Adrenal gland (tissue), 9 donors: ENCODE measurements at regions not wholly inside any gene's neighbourhood (a gene's known extent, or its start where the extent isn't known, plus 50 kb on each side); places are given as distances from the start of the nearest gene placed in this dataset.
A peak's percentile ranks its signal among the peaks of the same experiment; 100 is the strongest.

Source experiments
- DNase-seq, 7 donors: peaks; one replicate each; pipeline ENCODE4 v3.0.0-alpha.2; 2019 to 2020
- H3K27ac ChIP-seq, 5 donors: fragments of 200-600 bp; sonication (generic) in 4 of 5; 1 replicate in 3 of 5; 2 replicates in 2 of 5; pipeline versions ENCODE4 v1.5.1 to v1.8.0; 2016 to 2020; ENCODE audit warnings: mild to moderate bottlenecking in 1 of 5
- H3K27me3 ChIP-seq: fragments of 200-600 bp; 2 replicates; pipeline ENCODE4 v1.8.0; 2021
- H3K36me3 ChIP-seq, 2 donors: fragments of 200-600 bp; replicated peaks in 1 of 2; 1 replicate in 1 of 2; 2 replicates in 1 of 2; pipeline versions ENCODE4 v1.5.1 to v1.8.0; 2018 to 2022
- H3K4me1 ChIP-seq, 2 donors: fragments of 200-600 bp; replicated peaks in 1 of 2; 1 replicate in 1 of 2; 2 replicates in 1 of 2; pipeline versions ENCODE4 v1.5.1 to v1.8.0; 2018 to 2021
- H3K4me3 ChIP-seq, 4 donors: fragments of 200-600 bp; sonication (generic) in 3 of 4; one replicate each; pipeline ENCODE4 v1.5.1; 2016 to 2018
- H3K9me3 ChIP-seq, 3 donors: fragments of 200-600 bp; sonication (generic) in 1 of 3; replicated peaks in 1 of 3; 1 replicate in 2 of 3; 2 replicates in 1 of 3; pipeline versions ENCODE4 v1.5.1 to v1.8.0; 2016 to 2021
- POLR2A ChIP-seq, 2 donors: fragments of 450-650 bp; IDR thresholded peaks; one replicate each; pipeline ENCODE4 v1.6.1; 2017; ENCODE audit warnings: antibody characterized with exemption in 2 of 2, mild to moderate bottlenecking in 2 of 2, moderate library complexity in 1 of 2
- WGBS, 4 donors: extraction: QIAGEN DNeasy Blood & Tissue Kit in 2 of 4; methylation state at CpG; one replicate each; pipeline versions ENCODE4 v1.1.5 to v1.1.7; 2013 to 2017; 5-methylcytosine and 5-hydroxymethylcytosine counted together
- intact Hi-C, 2 donors: fragments of 100-400 bp; cut with DNase I; formaldehyde crosslinking; loops; one replicate each; pipeline versions ENCODE4 v1.14.1 to v1.15.0; 2022 to 2023
- TF ChIP-seq, protein P1 (sequence below), 6 experiments: fragments of 450-650 bp in 4 of 6; fragments of 200-600 bp in 2 of 6; sonication (generic) in 1 of 6; IDR thresholded peaks; 1 replicate in 5 of 6; 2 replicates in 1 of 6; pipeline versions ENCODE4 v1.5.1 to v1.8.0; 2016 to 2021; ENCODE audit warnings: antibody characterized with exemption in 6 of 6, mild to moderate bottlenecking in 2 of 6, moderate library complexity in 1 of 6
- donor health status: healthy with polysubstance abuse.
- donor health status: Bipolar disorder and iron deficiency.
- donor health status: DM: yes; HTN: yes; CAD: no.
- donor health status: DM: no; HTN: no; CAD: no.
- donor health status: DM: no; HTN: no; CAD: no.

DNA sequence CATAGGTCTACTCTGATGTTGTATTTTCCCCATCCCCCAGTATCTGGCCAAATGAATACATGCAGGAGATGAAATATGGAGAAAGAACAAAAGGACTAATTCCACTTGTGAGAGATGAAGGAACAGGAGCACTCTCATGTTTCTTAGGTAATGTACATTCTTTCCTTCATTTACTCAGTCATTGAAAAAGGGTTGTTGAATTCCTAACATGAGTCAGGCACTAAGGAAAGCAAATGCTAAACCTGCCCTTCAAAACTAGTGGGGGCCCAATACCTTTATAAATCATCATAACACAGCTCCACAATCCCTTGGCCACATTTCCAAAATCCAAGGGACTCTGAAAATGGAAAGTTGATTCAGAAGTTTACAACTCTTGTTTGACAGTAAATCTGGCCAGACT lies 94.3 kb downstream of the DIRAS3 start:
- DNase-seq, result no peak
- intact Hi-C loops, result no loop called here
- TF ChIP-seq, protein P1, sequence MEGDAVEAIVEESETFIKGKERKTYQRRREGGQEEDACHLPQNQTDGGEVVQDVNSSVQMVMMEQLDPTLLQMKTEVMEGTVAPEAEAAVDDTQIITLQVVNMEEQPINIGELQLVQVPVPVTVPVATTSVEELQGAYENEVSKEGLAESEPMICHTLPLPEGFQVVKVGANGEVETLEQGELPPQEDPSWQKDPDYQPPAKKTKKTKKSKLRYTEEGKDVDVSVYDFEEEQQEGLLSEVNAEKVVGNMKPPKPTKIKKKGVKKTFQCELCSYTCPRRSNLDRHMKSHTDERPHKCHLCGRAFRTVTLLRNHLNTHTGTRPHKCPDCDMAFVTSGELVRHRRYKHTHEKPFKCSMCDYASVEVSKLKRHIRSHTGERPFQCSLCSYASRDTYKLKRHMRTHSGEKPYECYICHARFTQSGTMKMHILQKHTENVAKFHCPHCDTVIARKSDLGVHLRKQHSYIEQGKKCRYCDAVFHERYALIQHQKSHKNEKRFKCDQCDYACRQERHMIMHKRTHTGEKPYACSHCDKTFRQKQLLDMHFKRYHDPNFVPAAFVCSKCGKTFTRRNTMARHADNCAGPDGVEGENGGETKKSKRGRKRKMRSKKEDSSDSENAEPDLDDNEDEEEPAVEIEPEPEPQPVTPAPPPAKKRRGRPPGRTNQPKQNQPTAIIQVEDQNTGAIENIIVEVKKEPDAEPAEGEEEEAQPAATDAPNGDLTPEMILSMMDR (IDR thresholded peaks at IDR 0.05), result no peak
- no peak for TF ChIP-seq POLR2A (IDR thresholded peaks at IDR 0.05)
- H3K4me3 ChIP-seq, result no peak overlapping the region
- no peaks in the 10 kb centered on the region for H3K27me3 ChIP-seq
- no peaks in the 10 kb centered on the region for H3K9me3 ChIP-seq
- H3K4me1 ChIP-seq, result peaks cover 0 to 8% of the 10 kb centered on the region in 2 donors
- no peak overlapping the region for H3K27ac ChIP-seq
- H3K36me3 ChIP-seq, result no peaks in the 10 kb centered on the region

DNA sequence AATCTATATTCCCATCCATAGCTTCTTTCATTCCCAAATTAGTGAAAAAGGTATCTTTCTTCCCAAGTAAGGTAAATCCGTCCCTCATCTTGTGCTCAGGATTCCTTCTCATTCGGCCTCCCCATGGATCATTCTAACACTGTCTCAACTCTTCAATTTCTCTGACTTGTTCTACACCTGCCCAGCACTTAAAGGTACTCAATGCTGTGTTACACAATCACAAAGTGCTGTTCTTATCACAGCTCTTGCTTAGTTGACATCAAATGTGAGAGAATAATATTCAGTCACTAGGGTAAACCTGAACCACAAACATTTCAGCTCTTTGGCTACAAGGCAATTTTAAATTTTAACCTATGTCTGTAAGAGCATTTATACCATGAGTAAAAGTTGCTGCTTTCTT lies 94.8 kb downstream of the DIRAS3 start:
- Histone ChIP-seq H3K4me3 (no peak overlapping the region), H3K9me3 (no peaks in the 10 kb centered on the region), H3K27ac (no peak overlapping the region), H3K27me3 (no peaks in the 10 kb centered on the region), H3K4me1 (peaks cover 0 to 8% of the 10 kb centered on the region in 2 donors), H3K36me3 (no peaks in the 10 kb centered on the region)
- intact Hi-C loops, result no loop called here
- TF ChIP-seq POLR2A (IDR thresholded peaks at IDR 0.05), result no peak
- TF ChIP-seq, protein P1 (IDR thresholded peaks at IDR 0.05), result no peak
- no peak for DNase-seq
- WGBS, 4 donors, result 89 to 95% (median 94%) methylated on average over 2 of the region's 2 CpGs

DNA sequence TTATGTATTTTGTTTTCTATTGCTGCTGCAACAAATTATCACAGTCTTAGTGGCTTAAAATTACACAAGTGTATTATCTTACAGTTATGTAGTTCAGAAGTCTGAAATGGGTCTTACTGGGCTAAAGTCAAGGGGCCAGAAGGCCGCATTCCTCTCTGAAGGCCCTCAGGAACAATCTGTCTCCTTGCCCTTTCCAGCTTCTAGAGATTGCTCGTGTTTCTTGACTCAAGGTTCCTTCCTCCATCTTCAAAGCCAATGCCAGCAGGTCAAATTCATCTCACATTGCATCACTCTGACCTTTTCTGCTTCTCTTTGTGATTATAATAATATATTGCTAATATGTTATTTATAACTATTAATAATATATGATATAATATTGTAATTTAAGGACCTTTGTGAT lies 97.1 kb downstream of the DIRAS3 start:
- WGBS, 4 donors, result 16 to 31% (median 19%) methylated on average over 2 of the region's 2 CpGs
- Histone ChIP-seq H3K27me3 (no peaks in the 10 kb centered on the region), H3K27ac (no peak overlapping the region), H3K9me3 (no peaks in the 10 kb centered on the region), H3K4me3 (no peak overlapping the region), H3K36me3 (no peaks in the 10 kb centered on the region), H3K4me1 (peaks cover 0 to 8% of the 10 kb centered on the region in 2 donors)
- TF ChIP-seq POLR2A (IDR thresholded peaks at IDR 0.05), result no peak
- TF ChIP-seq, protein P1 (IDR thresholded peaks at IDR 0.05), result no peak
- intact Hi-C loops, result no loop called here
- DNase-seq, result peak in 4 of 7 donors; percentile 13 to 56 (median 20)

DNA sequence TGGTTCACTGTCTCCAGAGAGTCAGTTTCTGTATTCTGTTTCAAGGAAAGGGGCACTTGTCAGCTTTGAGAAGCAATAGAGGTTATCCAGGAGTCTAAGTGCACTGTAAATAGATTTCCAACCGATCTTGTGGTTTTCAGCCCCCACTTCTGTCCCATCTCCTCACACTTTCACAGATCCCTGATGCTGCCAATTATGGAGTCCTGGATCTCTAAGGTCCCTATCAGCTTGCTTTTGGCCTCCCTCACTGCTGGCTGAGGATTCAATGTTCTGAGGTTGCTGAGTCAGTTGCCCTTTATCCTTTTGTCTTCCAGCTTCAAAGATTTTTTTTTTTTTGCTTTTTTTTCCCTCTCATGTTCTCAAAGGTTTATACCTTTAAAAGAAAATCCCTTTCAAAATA lies 98.4 kb downstream of the DIRAS3 start:
- Histone ChIP-seq H3K27ac (no peak overlapping the region), H3K36me3 (no peaks in the 10 kb centered on the region), H3K9me3 (no peaks in the 10 kb centered on the region), H3K4me1 (peaks cover 0 to 8% of the 10 kb centered on the region in 2 donors), H3K4me3 (no peak overlapping the region), H3K27me3 (no peaks in the 10 kb centered on the region)
- intact Hi-C loops, result no loop called here
- WGBS, 4 donors, result 58 to 71% (median 64%) methylated on average over 1 of the region's 1 CpG
- TF ChIP-seq, protein P1 (IDR thresholded peaks at IDR 0.05), result no peak
- no peak for TF ChIP-seq POLR2A (IDR thresholded peaks at IDR 0.05)
- DNase-seq, result peak in 1 of 7 donors; percentile 33
